T-cell (primary cell): ENCODE measurements at regions not wholly inside any gene's neighbourhood (a gene's known extent, or its start where the extent isn't known, plus 50 kb on each side); places are given as distances from the start of the nearest gene placed in this dataset.

Source experiments
- ATAC-seq, 4 experiments: fragments of 200-7000 bp in 3 of 4; fragments of 150-1000 bp in 1 of 4; cut with Tn5 transposase; replicated peaks in 1 of 4; 1 replicate in 3 of 4; 2 replicates in 1 of 4; pipeline ENCODE4 v1.10.0; 2021; ENCODE audit warnings: moderate library complexity in 3 of 4, mild to moderate bottlenecking in 2 of 4, moderate number of reproducible peaks in 1 of 4
- CTCF ChIA-PET, 2 donors: fragments of 300-600 bp; sonication (Branson Sonifier 250); formaldehyde crosslinking; loops; one replicate each; lab custom pipeline; 2022; ENCODE audit warnings: antibody characterized with exemption in 2 of 2; lab: Charles Lee
- POLR2A ChIA-PET, 2 donors: fragments of 300-600 bp; sonication (Branson Sonifier 250); formaldehyde crosslinking; loops; one replicate each; lab custom pipeline; 2022; ENCODE audit warnings: antibody characterized with exemption in 2 of 2; lab: Charles Lee
- DNase-seq, 35 experiments: peaks; one replicate each; pipeline versions ENCODE4 v3.0.0 to v3.0.0-alpha.2; 2013 to 2023
- H3K27ac ChIP-seq: one replicate; pipeline ENCODE4 v1.5.1; 2013; ENCODE audit warnings: low read length
- H3K27me3 ChIP-seq, 2 experiments: replicated peaks in 1 of 2; 1 replicate in 1 of 2; 2 replicates in 1 of 2; pipeline versions ENCODE4 v1.6.1 to v1.7.0; 2013; ENCODE audit warnings: low read length in 1 of 2, mixed read lengths in 1 of 2; ENCODE audit not compliant: control insufficient read depth in 2 of 2, insufficient read depth in 2 of 2; ENCODE audit errors: extremely low read depth in 1 of 2
- H3K36me3 ChIP-seq, 2 donors: 1 replicate in 1 of 2; 2 replicates in 1 of 2; pipeline versions ENCODE4 v1.6.1 to v1.7.0; 2013; ENCODE audit warnings: low read length in 1 of 2; ENCODE audit not compliant: control insufficient read depth in 2 of 2, insufficient read depth in 1 of 2; ENCODE audit errors: extremely low read depth in 1 of 2
- H3K4me1 ChIP-seq, 2 experiments: 1 replicate in 1 of 2; 2 replicates in 1 of 2; pipeline versions ENCODE4 v1.6.1 to v1.7.0; 2013; ENCODE audit warnings: low read length in 2 of 2, mixed read lengths in 1 of 2; ENCODE audit not compliant: insufficient read depth in 2 of 2, control insufficient read depth in 1 of 2; ENCODE audit errors: extremely low read depth in 1 of 2
- H3K4me3 ChIP-seq, 2 donors: 1 replicate in 1 of 2; 2 replicates in 1 of 2; pipeline versions ENCODE4 v1.5.1 to v1.7.0; 2013; ENCODE audit warnings: mild to moderate bottlenecking in 2 of 2, low read length in 1 of 2, moderate library complexity in 1 of 2; ENCODE audit not compliant: control insufficient read depth in 1 of 2; ENCODE audit errors: extremely low read depth in 1 of 2
- H3K9me3 ChIP-seq: 2 replicates; pipeline ENCODE4 v1.7.0; 2013
- H3K27ac Mint-ChIP-seq, 2 donors: one replicate each; pipeline ENCODE4 v1.8.0; 2020 to 2021; ENCODE audit warnings: mild to moderate bottlenecking in 2 of 2, mixed read lengths in 2 of 2
- H3K27me3 Mint-ChIP-seq, 2 donors: one replicate each; pipeline ENCODE4 v1.8.0; 2021 to 2022; ENCODE audit warnings: mixed read lengths in 2 of 2
- H3K36me3 Mint-ChIP-seq: one replicate; pipeline ENCODE4 v1.8.0; 2021; ENCODE audit warnings: mixed read lengths
- H3K4me1 Mint-ChIP-seq, 3 donors: one replicate each; pipeline ENCODE4 v1.8.0; 2020 to 2022; ENCODE audit warnings: mixed read lengths in 3 of 3, mild to moderate bottlenecking in 1 of 3
- H3K4me3 Mint-ChIP-seq, 3 donors: one replicate each; pipeline ENCODE4 v1.8.0; 2020 to 2022; ENCODE audit warnings: mild to moderate bottlenecking in 3 of 3, mixed read lengths in 3 of 3, moderate library complexity in 3 of 3
- H3K9me3 Mint-ChIP-seq, 3 donors: one replicate each; pipeline ENCODE4 v1.8.0; 2020 to 2022; ENCODE audit warnings: mixed read lengths in 3 of 3
- WGBS: methylation state at CpG from one replicate; pipeline ENCODE4 v1.1.5; 2013; ENCODE audit warnings: missing lambda C conversion rate; ENCODE audit not compliant: insufficient coverage; 5-methylcytosine and 5-hydroxymethylcytosine counted together

DNA sequence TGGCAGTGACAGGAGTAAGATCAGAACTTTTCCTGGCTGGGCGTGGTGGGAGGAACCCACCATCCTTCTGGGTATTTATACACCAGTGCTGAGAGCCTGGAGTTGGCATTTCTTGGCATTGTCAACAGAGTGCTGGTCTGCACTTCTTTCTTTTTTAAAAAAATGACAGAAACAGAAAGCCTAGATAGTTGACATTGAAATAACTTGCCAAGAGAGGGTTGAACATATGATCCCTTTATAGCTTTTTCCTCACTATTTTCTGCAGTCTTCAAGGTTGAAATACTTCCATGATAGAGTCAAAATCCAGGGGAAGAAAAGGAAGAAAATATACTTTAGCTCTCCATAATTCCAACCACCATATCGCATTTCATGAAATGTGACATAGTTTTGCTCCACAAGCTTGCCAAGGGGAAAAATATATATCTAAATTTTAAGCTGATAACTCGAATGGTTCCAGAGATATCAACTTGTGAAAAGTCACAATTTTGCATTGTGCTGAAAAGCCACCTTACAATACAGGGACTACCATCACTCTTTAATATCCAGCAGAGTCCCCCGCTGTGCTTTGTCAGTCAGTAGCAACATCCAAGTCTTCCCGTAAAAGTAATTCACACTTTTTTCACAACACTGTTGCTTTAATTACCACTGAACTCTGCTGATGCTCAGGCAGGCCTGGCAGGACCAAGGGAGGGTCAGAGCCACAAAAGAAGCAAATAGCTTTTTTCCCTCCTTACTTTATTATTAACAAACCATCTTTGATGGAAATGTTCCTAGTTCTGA is 764.9 kb upstream of the FANCL start:
- H3K4me3 ChIP-seq, result no peak overlapping the region
- Mint-ChIP-seq H3K36me3 (no peaks in the 10 kb centered on the region), H3K27ac (no peak overlapping the region), H3K4me1 (no peaks in the 10 kb centered on the region), H3K27me3 (no peaks in the 10 kb centered on the region), H3K4me3 (no peak overlapping the region), H3K9me3 (peaks cover 0 to 4% (median 4%) of the 10 kb centered on the region in 3 donors)
- DNase-seq, result no peak
- CTCF ChIA-PET, result no interaction called here
- ATAC-seq, result no peak
- 80% methylated on average over 2 of the region's 5 CpGs for WGBS
- H3K9me3 ChIP-seq, result no peaks in the 10 kb centered on the region
- H3K36me3 ChIP-seq, result no peaks in the 10 kb centered on the region
- H3K27ac ChIP-seq, result no peak overlapping the region
- no peaks in the 10 kb centered on the region for H3K4me1 ChIP-seq
- POLR2A ChIA-PET, result no interaction called here
- H3K27me3 ChIP-seq, result no peaks in the 10 kb centered on the region

- Histone ChIP-seq H3K9me3 (no peaks in the 10 kb centered on the region), H3K36me3 (no peaks in the 10 kb centered on the region), H3K27me3 (no peaks in the 10 kb centered on the region), H3K27ac (no peak overlapping the region), H3K4me3 (no peak overlapping the region), H3K4me1 (no peaks in the 10 kb centered on the region)
- Mint-ChIP-seq H3K4me1 (no peaks in the 10 kb centered on the region), H3K4me3 (no peak overlapping the region), H3K27me3 (no peaks in the 10 kb centered on the region), H3K27ac (no peak overlapping the region), H3K36me3 (no peaks in the 10 kb centered on the region), H3K9me3 (peaks cover 0 to 4% (median 4%) of the 10 kb centered on the region in 3 donors)
- ATAC-seq (no peak), DNase-seq (no peak)
- POLR2A ChIA-PET, result no interaction called here
- CTCF ChIA-PET, result no interaction called here
Measured at GRCh38 chr2:59004621-59005020, 763.5 kb upstream of the FANCL start.

DNA sequence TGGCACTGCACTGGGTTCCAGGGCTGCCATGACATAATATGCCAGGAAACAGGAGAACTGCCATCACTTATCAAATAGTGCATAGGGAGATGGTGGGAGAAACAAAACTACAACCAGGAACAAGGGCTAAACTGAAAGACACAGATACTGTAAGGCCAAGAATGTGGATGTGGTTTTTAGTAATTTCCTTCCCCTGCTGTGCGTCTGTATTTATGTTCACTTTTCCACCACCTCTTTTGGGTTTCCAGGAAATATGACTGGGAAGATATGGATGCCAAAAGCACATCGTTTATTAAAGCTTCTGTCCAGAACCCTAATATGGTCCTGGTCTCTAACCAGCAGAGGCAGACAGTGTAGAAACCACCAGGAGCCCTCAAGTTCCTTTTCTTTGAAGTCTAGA is 759.7 kb upstream of the FANCL start:
- Mint-ChIP-seq H3K4me1 (no peaks in the 10 kb centered on the region), H3K4me3 (no peak overlapping the region), H3K27me3 (no peaks in the 10 kb centered on the region), H3K9me3 (peaks cover 0 to 4% (median 4%) of the 10 kb centered on the region in 3 donors), H3K27ac (no peak overlapping the region), H3K36me3 (no peaks in the 10 kb centered on the region)
- no peaks in the 10 kb centered on the region for H3K36me3 ChIP-seq
- H3K9me3 ChIP-seq, result no peaks in the 10 kb centered on the region
- no peaks in the 10 kb centered on the region for H3K4me1 ChIP-seq
- ATAC-seq, result no peak
- no peak overlapping the region for H3K27ac ChIP-seq
- no peak for DNase-seq
- POLR2A ChIA-PET, result interaction anchor here in 1 of 2 donors (0.5 kb wide), 1 partner anchor 12 kb away, joined by 3 read pairs; no protein-coding TSS in a partner anchor
- CTCF ChIA-PET, result no interaction called here
- WGBS, result no CpG with 5 or more reads among the region's 2 CpGs
- no peaks in the 10 kb centered on the region for H3K27me3 ChIP-seq
- H3K4me3 ChIP-seq, result no peak overlapping the region

DNA sequence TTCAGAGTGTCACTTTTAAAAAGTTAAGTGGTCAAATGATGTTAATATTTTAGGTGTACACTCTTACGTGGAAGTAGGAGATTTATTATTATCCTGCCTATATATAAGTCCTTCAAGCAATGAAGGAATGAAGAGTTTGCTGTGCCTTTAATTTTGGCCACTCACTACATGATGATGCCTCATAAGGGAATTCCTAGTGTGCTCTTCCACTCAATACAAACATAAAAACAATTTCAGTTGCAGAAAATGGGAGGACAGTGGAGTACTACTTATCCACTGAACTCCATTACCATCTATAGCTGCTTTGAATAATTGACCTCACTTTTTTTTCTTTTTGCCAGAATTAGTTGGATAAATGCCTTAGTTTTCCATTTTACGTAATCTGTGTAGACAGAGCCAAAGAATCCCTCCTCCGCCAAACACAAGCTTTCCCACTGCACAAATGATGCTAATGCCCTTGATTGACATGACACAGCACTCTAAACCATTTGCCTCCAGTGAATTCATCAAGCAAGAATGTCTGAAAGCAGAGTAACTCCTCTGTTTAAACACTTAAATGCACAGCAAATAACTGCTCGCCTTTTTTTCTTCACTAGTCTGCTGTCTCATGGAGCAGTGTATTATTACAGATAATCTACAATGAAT is 751.1 kb upstream of the FANCL start:
- no peaks in the 10 kb centered on the region for H3K36me3 Mint-ChIP-seq
- no peaks in the 10 kb centered on the region for H3K36me3 ChIP-seq
- DNase-seq, result no peak
- H3K4me1 Mint-ChIP-seq, result no peaks in the 10 kb centered on the region
- H3K27me3 Mint-ChIP-seq, result no peaks in the 10 kb centered on the region
- H3K9me3 ChIP-seq, result no peaks in the 10 kb centered on the region
- no peak overlapping the region for H3K4me3 Mint-ChIP-seq
- POLR2A ChIA-PET, result interaction anchor here in 1 of 2 donors (0.7 kb wide), 1 partner anchor 502 kb away, joined by 8 read pairs; no protein-coding TSS in a partner anchor
- no peak overlapping the region for H3K27ac Mint-ChIP-seq
- no peak overlapping the region for H3K4me3 ChIP-seq
- 83% methylated on average over 2 of the region's 4 CpGs for WGBS
- CTCF ChIA-PET, result no interaction called here
- no peaks in the 10 kb centered on the region for H3K4me1 ChIP-seq
- H3K27ac ChIP-seq, result no peak overlapping the region
- ATAC-seq, result no peak
- no peaks in the 10 kb centered on the region for H3K27me3 ChIP-seq
- no peaks in the 10 kb centered on the region for H3K9me3 Mint-ChIP-seq

DNA sequence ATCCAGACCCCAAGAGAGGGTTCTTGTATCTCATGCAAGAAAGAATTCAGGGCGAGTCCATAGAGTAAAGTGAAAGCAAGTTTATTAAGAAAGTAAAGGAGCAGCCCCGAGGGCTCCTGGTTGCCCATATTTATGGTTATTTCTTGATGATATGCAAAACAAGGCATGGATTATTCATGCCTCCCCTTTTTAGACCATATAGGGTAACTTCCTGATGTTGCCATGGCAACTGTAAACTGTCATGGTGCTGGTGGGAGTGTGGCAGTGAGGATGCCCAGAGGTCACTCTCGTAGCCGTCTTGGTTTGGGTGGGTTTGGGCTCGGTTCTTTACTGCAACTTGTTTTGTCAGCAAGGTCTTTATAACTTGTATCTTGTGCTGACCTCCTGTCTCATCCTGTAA is 750.2 kb upstream of the FANCL start:
- no peaks in the 10 kb centered on the region for H3K4me1 Mint-ChIP-seq
- Histone ChIP-seq H3K4me1 (no peaks in the 10 kb centered on the region), H3K4me3 (no peak overlapping the region), H3K27me3 (no peaks in the 10 kb centered on the region), H3K27ac (no peak overlapping the region), H3K36me3 (no peaks in the 10 kb centered on the region), H3K9me3 (no peaks in the 10 kb centered on the region)
- no peaks in the 10 kb centered on the region for H3K27me3 Mint-ChIP-seq
- no peak for ATAC-seq
- no peak for DNase-seq
- ChIA-PET CTCF (no interaction called here), POLR2A (interaction anchor here in 1 of 2 donors (0.7 kb wide), 2 partner anchors 17 to 503 kb away, joined by 5 to 8 read pairs; no protein-coding TSS in a partner anchor)
- H3K9me3 Mint-ChIP-seq, result no peaks in the 10 kb centered on the region
- no peaks in the 10 kb centered on the region for H3K36me3 Mint-ChIP-seq
- WGBS, result no CpG with 5 or more reads among the region's 5 CpGs
- no peak overlapping the region for H3K4me3 Mint-ChIP-seq
- no peak overlapping the region for H3K27ac Mint-ChIP-seq

- ATAC-seq (no peak), DNase-seq (no peak)
- Mint-ChIP-seq H3K27me3 (peaks cover 0 to 4% of the 10 kb centered on the region in 2 donors), H3K4me1 (no peaks in the 10 kb centered on the region), H3K36me3 (no peaks in the 10 kb centered on the region), H3K27ac (no peak overlapping the region), H3K9me3 (no peaks in the 10 kb centered on the region), H3K4me3 (no peak overlapping the region)
- Histone ChIP-seq H3K36me3 (no peaks in the 10 kb centered on the region), H3K4me1 (no peaks in the 10 kb centered on the region), H3K4me3 (no peak overlapping the region), H3K9me3 (no peaks in the 10 kb centered on the region), H3K27me3 (no peaks in the 10 kb centered on the region), H3K27ac (no peak overlapping the region)
- 100% methylated on average over 1 of the region's 2 CpGs for WGBS
- ChIA-PET POLR2A (no interaction called here), CTCF (no interaction called here)
Measured at GRCh38 chr2:58985541-58985940, 744.4 kb upstream of the FANCL start.
